Neural progenitor cell (in vitro differentiated cells): ENCODE measurements at regions not wholly inside any gene's neighbourhood (a gene's known extent, or its start where the extent isn't known, plus 50 kb on each side); places are given as distances from the start of the nearest gene placed in this dataset.

Experiments
- DNase-seq: peaks from one replicate; pipeline ENCODE4 v3.0.0-alpha.2; 2016; ENCODE audit warnings: low spot score
- H2AFZ ChIP-seq: fragments of 200-600 bp; sonication (generic); replicated peaks from 2 replicates; pipeline ENCODE4 v1.6.1; 2016; ENCODE audit warnings: antibody characterized with exemption
- H3F3A ChIP-seq: fragments of 200-600 bp; sonication (generic); 2 replicates; pipeline ENCODE4 v1.6.1; 2016; ENCODE audit warnings: antibody characterized with exemption, low read depth
- H3K27ac ChIP-seq: fragments of 200-600 bp; sonication (generic); 2 replicates; pipeline ENCODE4 v1.5.1; 2016; ENCODE audit warnings: mild to moderate bottlenecking
- H3K27me3 ChIP-seq: fragments of 200-600 bp; sonication (generic); 2 replicates; pipeline ENCODE4 v1.6.1; 2016; ENCODE audit warnings: mild to moderate bottlenecking, moderate library complexity
- H3K36me3 ChIP-seq: fragments of 200-600 bp; sonication (generic); 2 replicates; pipeline ENCODE4 v1.5.1; 2016
- H3K4me1 ChIP-seq: fragments of 200-600 bp; sonication (generic); 2 replicates; pipeline ENCODE4 v1.6.1; 2016; ENCODE audit warnings: mixed run types
- H3K4me2 ChIP-seq: fragments of 200-600 bp; sonication (generic); 2 replicates; pipeline ENCODE4 v1.6.1; 2016
- H3K4me3 ChIP-seq: fragments of 200-600 bp; sonication (generic); 2 replicates; pipeline ENCODE4 v1.5.1; 2016
- H3K79me2 ChIP-seq: fragments of 200-600 bp; sonication (generic); 2 replicates; pipeline ENCODE4 v1.6.1; 2016; ENCODE audit warnings: low read depth
- H3K9ac ChIP-seq: fragments of 200-600 bp; sonication (generic); 2 replicates; pipeline ENCODE4 v1.6.1; 2016
- H3K9me3 ChIP-seq: fragments of 200-600 bp; sonication (generic); 2 replicates; pipeline ENCODE4 v1.5.1; 2016; ENCODE audit warnings: low read depth
- H4K20me1 ChIP-seq: fragments of 200-600 bp; sonication (generic); 2 replicates; pipeline ENCODE4 v1.6.1; 2016; ENCODE audit warnings: low read depth
- H3K27ac Mint-ChIP-seq: 3 replicates; pipeline ENCODE4 v1.8.0; 2021; ENCODE audit warnings: mixed read lengths
- H3K27me3 Mint-ChIP-seq: 2 replicates; pipeline ENCODE4 v1.8.0; 2022; ENCODE audit warnings: low read depth, mild to moderate bottlenecking, inconsistent platforms, moderate library complexity, mixed read lengths; ENCODE audit not compliant: insufficient read depth
- H3K36me3 Mint-ChIP-seq: 3 replicates; pipeline ENCODE4 v1.8.0; 2021; ENCODE audit warnings: mixed read lengths
- H3K4me1 Mint-ChIP-seq: 3 replicates; pipeline ENCODE4 v1.8.0; 2021; ENCODE audit warnings: mixed read lengths
- H3K4me3 Mint-ChIP-seq: 3 replicates; pipeline ENCODE4 v1.8.0; 2021; ENCODE audit warnings: mild to moderate bottlenecking, moderate library complexity, mixed read lengths
- H3K9me3 Mint-ChIP-seq: 3 replicates; pipeline ENCODE4 v1.8.0; 2020; ENCODE audit warnings: mixed read lengths
- EZH2 ChIP-seq: fragments of 200-600 bp; sonication (generic); IDR thresholded peaks from 2 replicates; pipeline ENCODE4 v1.6.1; 2017; ENCODE audit warnings: antibody characterized with exemption, mild to moderate bottlenecking, moderate library complexity
- EZH2phosphoT487 ChIP-seq: fragments of 200-600 bp; sonication (generic); IDR thresholded peaks from 2 replicates; pipeline ENCODE4 v1.6.1; 2017; ENCODE audit warnings: antibody characterized with exemption
- TF ChIP-seq, protein P1 (sequence below): fragments of 200-600 bp; sonication (generic); IDR thresholded peaks from 2 replicates; pipeline ENCODE4 v1.5.1; 2017; ENCODE audit warnings: antibody characterized with exemption, mild to moderate bottlenecking

DNA sequence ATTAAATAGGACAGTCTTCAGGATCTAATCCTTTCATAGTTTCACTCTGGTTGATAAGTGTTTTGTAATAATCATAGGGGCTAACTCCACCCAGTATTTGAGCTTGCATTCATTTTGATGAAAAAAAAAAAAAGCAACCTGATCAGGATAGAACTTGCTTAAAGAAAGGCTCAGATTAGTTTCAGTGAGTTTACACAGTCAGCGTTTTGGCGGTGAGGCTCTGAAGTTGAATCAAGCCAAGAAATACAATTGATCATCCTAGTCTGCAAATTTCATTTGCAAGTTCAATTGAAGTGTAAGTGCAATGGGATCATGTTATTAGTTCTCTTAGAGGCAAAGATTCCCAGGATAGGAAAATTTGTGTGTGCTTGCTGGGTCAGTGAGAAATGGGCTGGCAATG is 159.7 kb upstream of the ELL2 start:
- Histone ChIP-seq H3F3A (no peaks in the 10 kb centered on the region), H3K4me1 (peaks cover 10% of the 10 kb centered on the region), H3K9ac (no peak overlapping the region), H3K27ac (no peak overlapping the region), H3K79me2 (no peaks in the 10 kb centered on the region), H3K27me3 (no peaks in the 10 kb centered on the region), H3K9me3 (no peaks in the 10 kb centered on the region), H2AFZ (no peak overlapping the region), H4K20me1 (no peaks in the 10 kb centered on the region), H3K36me3 (no peaks in the 10 kb centered on the region), H3K4me2 (no peak overlapping the region), H3K4me3 (no peak overlapping the region)
- Mint-ChIP-seq H3K4me1 (no peaks in the 10 kb centered on the region), H3K4me3 (no peak overlapping the region), H3K27me3 (no peaks in the 10 kb centered on the region), H3K9me3 (no peaks in the 10 kb centered on the region), H3K27ac (no peak overlapping the region), H3K36me3 (no peaks in the 10 kb centered on the region)
- DNase-seq = no peak
- TF ChIP-seq EZH2 (no peak), EZH2phosphoT487 (no peak)
- TF ChIP-seq, protein P1, sequence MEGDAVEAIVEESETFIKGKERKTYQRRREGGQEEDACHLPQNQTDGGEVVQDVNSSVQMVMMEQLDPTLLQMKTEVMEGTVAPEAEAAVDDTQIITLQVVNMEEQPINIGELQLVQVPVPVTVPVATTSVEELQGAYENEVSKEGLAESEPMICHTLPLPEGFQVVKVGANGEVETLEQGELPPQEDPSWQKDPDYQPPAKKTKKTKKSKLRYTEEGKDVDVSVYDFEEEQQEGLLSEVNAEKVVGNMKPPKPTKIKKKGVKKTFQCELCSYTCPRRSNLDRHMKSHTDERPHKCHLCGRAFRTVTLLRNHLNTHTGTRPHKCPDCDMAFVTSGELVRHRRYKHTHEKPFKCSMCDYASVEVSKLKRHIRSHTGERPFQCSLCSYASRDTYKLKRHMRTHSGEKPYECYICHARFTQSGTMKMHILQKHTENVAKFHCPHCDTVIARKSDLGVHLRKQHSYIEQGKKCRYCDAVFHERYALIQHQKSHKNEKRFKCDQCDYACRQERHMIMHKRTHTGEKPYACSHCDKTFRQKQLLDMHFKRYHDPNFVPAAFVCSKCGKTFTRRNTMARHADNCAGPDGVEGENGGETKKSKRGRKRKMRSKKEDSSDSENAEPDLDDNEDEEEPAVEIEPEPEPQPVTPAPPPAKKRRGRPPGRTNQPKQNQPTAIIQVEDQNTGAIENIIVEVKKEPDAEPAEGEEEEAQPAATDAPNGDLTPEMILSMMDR = no peak

DNA sequence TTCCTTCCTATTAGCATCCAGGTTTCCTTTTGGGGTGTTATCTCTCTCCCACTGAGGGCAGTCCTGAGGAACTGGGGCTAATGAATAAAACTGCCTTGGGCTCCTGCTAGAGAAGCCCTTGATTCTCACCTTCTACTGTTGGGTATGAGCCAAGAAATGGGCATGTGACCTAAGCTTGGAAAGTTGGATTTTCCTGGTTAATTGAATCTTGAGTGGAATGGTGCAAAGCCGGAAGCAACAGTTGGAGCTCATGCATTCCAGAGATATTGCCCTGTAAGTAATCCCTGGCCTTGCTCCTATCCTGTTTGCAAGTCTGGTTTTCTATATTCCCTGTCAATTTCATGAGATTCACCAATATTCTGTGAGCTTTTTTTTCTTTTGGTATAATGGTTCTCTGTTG is 158.5 kb upstream of the ELL2 start:
- Histone ChIP-seq H3K27me3 (no peaks in the 10 kb centered on the region), H3F3A (no peaks in the 10 kb centered on the region), H3K4me3 (no peak overlapping the region), H3K9me3 (no peaks in the 10 kb centered on the region), H3K27ac (no peak overlapping the region), H3K79me2 (no peaks in the 10 kb centered on the region), H4K20me1 (no peaks in the 10 kb centered on the region), H3K9ac (no peak overlapping the region), H3K4me2 (no peak overlapping the region), H3K4me1 (peaks cover 10% of the 10 kb centered on the region), H2AFZ (no peak overlapping the region), H3K36me3 (no peaks in the 10 kb centered on the region)
- Mint-ChIP-seq H3K27ac (no peak overlapping the region), H3K9me3 (no peaks in the 10 kb centered on the region), H3K4me1 (no peaks in the 10 kb centered on the region), H3K36me3 (no peaks in the 10 kb centered on the region), H3K27me3 (no peaks in the 10 kb centered on the region), H3K4me3 (no peak overlapping the region)
- TF ChIP-seq EZH2 (no peak), EZH2phosphoT487 (no peak)
- TF ChIP-seq, protein P1 = no peak
- no peak for DNase-seq

DNA sequence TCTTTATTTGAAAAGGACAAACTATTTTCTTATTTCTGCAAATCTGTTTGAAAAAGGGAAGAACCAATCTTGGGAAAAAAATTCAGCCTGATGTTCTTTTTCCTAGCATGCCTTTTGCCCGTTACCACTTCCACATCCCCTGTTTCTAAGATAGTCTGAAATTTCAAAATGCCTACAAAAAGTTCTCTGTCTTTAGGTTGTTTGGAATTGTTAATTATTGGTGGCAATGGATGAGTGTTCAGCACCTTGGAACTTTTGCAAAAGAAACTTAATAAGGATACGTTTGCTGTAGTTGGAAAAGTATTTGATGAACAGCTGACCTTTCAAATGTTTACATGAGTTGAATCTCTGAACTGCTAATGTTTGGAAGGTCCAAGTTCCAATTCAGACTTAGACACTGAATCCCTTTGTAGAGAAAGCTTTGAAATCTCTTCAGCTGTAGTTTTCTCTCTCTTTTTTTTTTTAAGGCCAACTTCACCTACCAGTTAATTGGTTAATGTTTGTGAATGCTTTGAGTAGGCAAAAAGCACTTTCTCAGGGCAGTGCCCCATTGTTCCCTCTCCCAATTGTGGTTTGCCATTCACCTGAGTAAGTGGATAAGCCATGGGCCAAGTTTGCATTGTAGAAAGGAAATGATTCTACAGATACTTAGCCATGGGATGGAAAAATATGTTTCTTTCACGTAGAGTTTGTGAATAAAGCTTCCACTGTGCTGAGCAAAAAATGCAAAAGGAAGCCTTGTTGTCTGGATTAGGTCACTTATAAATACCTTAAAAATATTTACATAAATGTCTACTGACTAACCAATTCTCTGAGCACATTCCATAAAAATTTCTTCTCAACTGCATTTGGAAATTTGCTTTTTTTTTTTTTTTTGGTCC is 156.4 kb upstream of the ELL2 start:
- no peaks in the 10 kb centered on the region for H3K36me3 Mint-ChIP-seq
- H4K20me1 ChIP-seq = no peaks in the 10 kb centered on the region
- H3K9me3 ChIP-seq = no peaks in the 10 kb centered on the region
- no peak overlapping the region for H3K4me2 ChIP-seq
- no peak overlapping the region for H3K27ac Mint-ChIP-seq
- no peaks in the 10 kb centered on the region for H3K79me2 ChIP-seq
- H3K27me3 Mint-ChIP-seq = no peaks in the 10 kb centered on the region
- no peaks in the 10 kb centered on the region for H3K4me1 Mint-ChIP-seq
- H2AFZ ChIP-seq = no peak overlapping the region
- no peak overlapping the region for H3K27ac ChIP-seq
- H3K27me3 ChIP-seq = no peaks in the 10 kb centered on the region
- TF ChIP-seq, protein P1 = no peak
- TF ChIP-seq EZH2phosphoT487 = no peak
- no peaks in the 10 kb centered on the region for H3K36me3 ChIP-seq
- no peaks in the 10 kb centered on the region for H3K9me3 Mint-ChIP-seq
- no peak overlapping the region for H3K9ac ChIP-seq
- H3K4me1 ChIP-seq = peaks cover 10% of the 10 kb centered on the region
- no peak overlapping the region for H3K4me3 Mint-ChIP-seq
- H3K4me3 ChIP-seq = no peak overlapping the region
- no peak for DNase-seq
- H3F3A ChIP-seq = no peaks in the 10 kb centered on the region
